ENCODE measurements at regions not wholly inside any gene's neighbourhood (a gene's known extent, or its start where the extent isn't known, plus 50 kb on each side); places are given as distances from the start of the nearest gene placed in this dataset.

- no peak overlapping the region for H3K4me3 ChIP-seq (ENCODE audit: low read depth in 2 of 2, low read length in 1 of 2)
- H2AFZ ChIP-seq (ENCODE audit: low read depth): no peak overlapping the region
- DNase-seq: no peak
- no peaks in the 10 kb centered on the region for H4K20me1 ChIP-seq (ENCODE audit: insufficient read depth)
- 4% methylated on average over 6 of the region's 6 CpGs for whole genome bisulfite sequencing (ENCODE audit: low lambda C conversion rate)
- H3K27me3 ChIP-seq (ENCODE audit: insufficient read depth): no peaks in the 10 kb centered on the region
- ChIA-PET POLR2A (no interaction called here), CTCF (no interaction called here)
- H3K36me3 ChIP-seq (replicated peaks in 1 of 2; ENCODE audit: control insufficient read depth in 1 of 2, insufficient read depth in 2 of 2, low read length in 1 of 2): no peaks in the 10 kb centered on the region
- H3K4me1 ChIP-seq (ENCODE audit: control insufficient read depth in 1 of 2, insufficient read depth in 2 of 2, low read depth in 1 of 2, low read length in 1 of 2): no peaks in the 10 kb centered on the region
- TF ChIP-seq ELF1 (IDR thresholded peaks at IDR 0.05) (no peak), GATA2 (CRISPR knock-in tag; IDR thresholded peaks at IDR 0.05) (no peak), EP300 (IDR thresholded peaks at IDR 0.05; ENCODE audit: borderline replicate concordance in 1 of 2, low read depth in 1 of 2, low read length in 1 of 2) (no peak), TCF12 (IDR thresholded peaks at IDR 0.05) (no peak), SIN3A (IDR thresholded peaks at IDR 0.05; ENCODE audit: borderline replicate concordance, low read depth, low read length) (no peak), NFIC (IDR thresholded peaks at IDR 0.05; ENCODE audit: borderline replicate concordance) (no peak), JUND (IDR thresholded peaks at IDR 0.05) (no peak), REST (IDR thresholded peaks at IDR 0.05; ENCODE audit: low read depth, low read length) (no peak), GABPA (IDR thresholded peaks at IDR 0.05; ENCODE audit: low read depth) (no peak), POLR2AphosphoS5 (IDR thresholded peaks at IDR 0.05; ENCODE audit: low read depth, low read length) (no peak), TAF1 (IDR thresholded peaks at IDR 0.05; ENCODE audit: borderline replicate concordance, low read depth, low read length) (no peak), IRF3 (IDR thresholded peaks at IDR 0.05; ENCODE audit: low read depth, low read length) (no peak), NRF1 (IDR thresholded peaks at IDR 0.05; ENCODE audit: low read depth, low read length) (no peak), MEF2A (IDR thresholded peaks at IDR 0.05; ENCODE audit: borderline replicate concordance, low read depth) (no peak), FOSL2 (IDR thresholded peaks at IDR 0.05; ENCODE audit: borderline replicate concordance, low read depth) (no peak), RCOR1 (IDR thresholded peaks at IDR 0.05; ENCODE audit: low read length) (no peak), USF1 (IDR thresholded peaks at IDR 0.05; ENCODE audit: borderline replicate concordance, low read depth) (no peak), TEAD4 (IDR thresholded peaks at IDR 0.05; ENCODE audit: borderline replicate concordance, insufficient read depth) (no peak), FOXJ3 (CRISPR knock-in tag; IDR thresholded peaks at IDR 0.05) (no peak)
- no peaks in the 10 kb centered on the region for H3K9me3 ChIP-seq
- H3F3A ChIP-seq (replicated peaks; ENCODE audit: insufficient read depth): no peaks in the 10 kb centered on the region
- H3K9me2 ChIP-seq: no peaks in the 10 kb centered on the region
- no peak overlapping the region for H3K9ac ChIP-seq
- H3K4me2 ChIP-seq: no peak overlapping the region
- H3K79me2 ChIP-seq (ENCODE audit: insufficient read depth): no peaks in the 10 kb centered on the region
- H3K27ac ChIP-seq (ENCODE audit: low read depth in 2 of 2, low read length in 1 of 2): no peak overlapping the region
These were observed 356.3 kb downstream of the VRK1 start for GRCh38 chr14:97153527-97153926.

All from SK-N-SH (cell line).